OCI-M2 (cell line): ENCODE measurements at regions not wholly inside any gene's neighbourhood (a gene's known extent, or its start where the extent isn't known, plus 50 kb on each side); places are given as distances from the start of the nearest gene placed in this dataset.
"Not testable (repeated sequence)": the region's sequence is repeated elsewhere in the genome, so short reads cannot be mapped to it uniquely, and the experiment has no call there.

ENCODE experiments used
- DNase-seq: peaks from one replicate; lab custom pipeline; 2025; ENCODE audit not compliant: unreplicated experiment; lab: John Stamatoyannopoulos, UW

DNA sequence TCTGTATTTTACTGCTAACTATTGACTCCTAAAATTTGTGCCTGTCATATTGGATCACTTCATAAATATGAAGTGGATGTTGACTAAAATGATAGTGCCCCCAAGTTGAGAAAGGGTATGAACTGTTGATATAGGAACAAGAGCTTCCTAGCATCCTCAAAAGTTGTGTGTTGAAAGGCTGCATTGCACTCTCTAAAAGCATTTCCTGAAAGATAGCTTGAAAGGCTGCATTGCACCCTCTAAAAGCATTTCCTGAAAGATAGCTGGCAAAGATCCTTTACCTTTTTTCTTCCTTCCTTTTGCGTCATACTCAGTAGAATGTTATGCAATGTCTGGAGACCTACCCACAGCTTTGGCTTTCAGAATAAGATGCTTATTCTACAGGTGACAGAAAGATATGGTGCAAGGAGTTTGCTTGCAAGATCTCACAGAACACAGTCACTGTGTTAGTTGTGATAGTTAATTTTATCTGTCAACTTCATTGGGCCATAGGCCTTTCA, 274.6 kb upstream of the GALNTL6 start:
- DNase-seq, result no peak

DNA sequence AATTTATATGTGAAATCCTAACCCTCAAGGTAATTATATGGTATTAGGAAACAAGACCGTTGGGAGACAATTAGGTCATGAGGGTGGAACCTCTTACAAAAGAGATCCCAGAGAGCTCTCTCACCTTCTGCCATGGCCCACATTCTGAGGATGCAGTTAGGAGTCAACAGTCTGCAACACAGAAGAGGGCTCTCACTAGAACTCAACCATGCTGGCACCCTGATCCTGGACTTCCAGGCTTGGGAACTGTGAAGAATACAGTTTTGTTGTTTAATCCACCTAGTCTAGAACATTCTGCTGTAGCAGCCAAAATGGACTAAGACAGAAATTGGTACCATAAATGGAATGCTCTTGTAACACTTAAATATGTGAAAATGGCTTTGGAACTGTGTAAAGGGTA, 278.8 kb upstream of the GALNTL6 start:
- no peak for DNase-seq

DNA sequence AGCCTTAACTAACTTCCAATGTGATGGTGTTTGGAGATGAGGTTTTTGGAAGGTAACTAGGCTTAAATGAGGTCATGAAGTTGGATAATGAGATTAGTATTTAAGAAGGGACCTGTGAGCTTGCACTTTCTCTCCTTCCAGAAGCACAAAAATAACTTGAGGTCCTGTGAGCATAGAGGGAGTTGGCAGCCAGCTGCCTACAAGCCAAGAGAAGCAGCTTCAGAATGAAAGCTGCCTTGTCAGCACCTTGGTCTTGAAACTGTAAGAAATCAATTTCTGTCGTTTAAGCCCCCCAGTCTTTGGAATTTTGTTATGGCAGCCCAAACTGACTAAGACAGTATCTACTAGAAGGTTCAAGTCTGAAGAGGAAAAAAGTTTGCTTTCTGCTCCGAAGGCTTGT, 280.2 kb upstream of the GALNTL6 start:
- DNase-seq, result no peak

DNA sequence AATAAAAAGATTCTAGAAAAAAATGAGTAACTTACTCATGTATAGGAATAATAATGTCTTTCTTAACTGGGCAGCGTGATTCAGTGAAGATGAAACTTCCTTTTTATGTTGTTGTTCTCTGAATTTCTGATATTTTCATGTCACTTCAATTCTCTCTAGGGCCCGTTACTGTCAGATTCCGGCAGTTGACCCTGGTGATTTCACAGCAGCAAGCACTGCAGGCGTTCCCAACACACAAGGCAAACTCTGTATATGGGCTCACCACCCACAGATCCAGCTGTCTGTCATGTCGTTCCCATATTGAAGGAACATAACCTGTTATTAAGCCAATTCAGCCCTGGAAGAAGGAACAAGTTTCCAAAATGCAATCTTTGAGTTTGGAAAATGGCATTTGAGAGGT, 288.3 kb upstream of the GALNTL6 start:
- DNase-seq, result no peak

DNA sequence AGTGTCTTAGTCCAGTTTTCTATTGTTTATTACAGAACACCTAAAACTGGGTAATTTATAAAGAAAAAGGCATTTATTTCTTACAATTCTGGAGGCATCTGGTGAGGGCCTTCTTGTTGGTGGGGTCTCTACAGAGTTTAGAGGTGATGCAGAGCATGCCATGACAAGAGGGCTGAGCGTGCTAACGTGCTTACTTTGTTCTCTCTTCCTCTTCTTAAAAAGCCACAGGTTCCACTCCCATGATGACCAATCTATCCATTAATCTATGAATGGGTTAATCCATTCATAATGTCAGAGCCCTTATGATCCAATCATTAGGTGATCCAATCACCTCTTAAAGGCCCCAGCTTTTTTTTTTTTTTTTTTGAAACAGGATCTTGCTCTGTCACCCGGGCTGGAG, 291.5 kb upstream of the GALNTL6 start:
- no peak for DNase-seq

DNA sequence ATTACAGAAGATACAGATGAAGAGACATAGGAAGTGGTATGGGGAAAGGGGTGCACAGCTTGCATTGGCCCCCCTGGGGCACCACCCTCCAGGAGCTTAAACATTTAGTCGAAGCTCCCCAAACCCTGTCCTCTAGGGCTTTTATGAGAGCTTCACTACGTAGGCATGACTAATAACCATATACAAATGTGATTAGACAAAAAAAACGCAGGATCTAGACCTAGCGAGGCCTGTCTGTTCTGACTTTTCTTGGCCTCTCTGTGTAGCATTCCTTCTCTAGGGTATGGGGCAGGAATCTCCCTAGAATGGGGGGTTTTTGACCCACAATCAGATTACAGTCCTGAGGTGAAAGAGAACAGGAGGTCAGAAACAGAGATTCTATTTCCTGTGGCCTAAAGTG, 293.7 kb upstream of the GALNTL6 start:
- no peak for DNase-seq

DNA sequence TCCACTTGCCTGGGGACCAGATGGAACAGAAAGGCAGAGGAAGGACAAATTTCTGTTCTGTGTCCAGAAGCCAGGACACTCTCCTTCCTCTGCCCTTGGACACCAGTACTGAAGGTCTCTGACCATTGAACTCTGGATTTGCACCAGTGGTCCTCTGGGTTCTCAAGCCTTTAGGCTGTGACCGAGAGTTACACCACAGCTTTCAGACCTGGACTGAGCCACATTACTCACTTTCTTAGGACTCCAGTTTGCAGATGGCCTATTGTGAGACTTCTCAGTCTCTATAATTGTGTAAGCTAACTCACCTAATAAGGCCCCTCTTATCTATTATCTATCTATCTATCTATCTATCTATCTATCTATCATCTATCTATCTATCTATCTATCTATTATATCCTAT, 295.3 kb upstream of the GALNTL6 start:
- no peak for DNase-seq

DNA sequence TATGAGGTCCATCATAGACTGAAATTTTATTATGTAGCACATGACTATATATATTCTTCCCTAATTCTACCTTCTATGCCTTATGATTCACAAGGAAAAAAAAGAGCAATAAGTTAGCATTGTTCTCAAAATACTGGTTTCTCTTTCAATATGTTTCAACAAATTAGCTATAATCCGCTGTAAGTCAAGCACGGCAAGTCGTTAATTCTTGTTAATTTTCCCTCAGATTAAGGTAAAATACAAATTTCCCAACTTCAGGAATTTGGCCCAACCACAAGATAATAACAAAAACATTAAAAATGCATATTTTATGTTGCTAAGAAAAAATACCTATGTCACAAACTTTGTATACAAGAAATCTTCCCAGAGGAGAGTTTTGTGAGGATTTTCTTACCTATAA, 296.5 kb upstream of the GALNTL6 start:
- no peak for DNase-seq

DNA sequence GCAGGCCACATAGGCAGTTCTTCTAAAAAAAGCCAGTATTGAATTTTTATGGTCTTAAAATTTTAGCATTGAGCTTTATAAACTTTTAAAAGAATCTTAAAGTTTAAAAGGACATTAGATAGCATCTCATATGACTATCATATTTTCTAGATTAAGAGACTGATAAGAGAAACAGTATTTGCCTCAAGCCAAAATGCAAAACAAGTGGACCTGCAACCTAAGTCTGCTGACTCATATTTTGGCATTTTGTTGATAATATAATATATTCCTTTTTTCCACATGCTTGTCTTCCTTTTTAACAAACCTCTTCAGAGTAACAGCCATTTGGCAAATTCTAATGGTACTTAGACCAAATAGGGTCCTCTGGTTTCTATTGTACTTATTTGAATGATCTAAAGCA, 328.5 kb upstream of the GALNTL6 start:
- DNase-seq, result no peak

DNA sequence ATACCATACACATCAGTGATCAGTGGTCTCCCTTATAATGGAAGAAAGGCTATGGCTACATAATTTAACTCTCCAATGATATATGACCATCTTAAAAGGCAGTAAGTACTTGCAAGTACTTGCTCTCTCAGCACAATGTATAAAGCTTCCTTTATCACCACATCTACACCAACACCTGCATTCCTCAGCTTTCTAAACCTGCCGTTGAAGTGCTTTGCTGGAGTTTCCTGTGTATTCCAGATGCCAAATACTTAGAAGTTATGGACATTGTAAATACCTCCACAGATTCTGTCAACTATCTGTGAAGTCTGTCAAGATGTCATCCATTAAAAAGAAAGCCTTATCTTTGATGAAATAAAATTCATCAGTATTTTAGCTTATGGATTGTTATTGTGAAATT, 335.0 kb upstream of the GALNTL6 start:
- DNase-seq, result no peak

DNA sequence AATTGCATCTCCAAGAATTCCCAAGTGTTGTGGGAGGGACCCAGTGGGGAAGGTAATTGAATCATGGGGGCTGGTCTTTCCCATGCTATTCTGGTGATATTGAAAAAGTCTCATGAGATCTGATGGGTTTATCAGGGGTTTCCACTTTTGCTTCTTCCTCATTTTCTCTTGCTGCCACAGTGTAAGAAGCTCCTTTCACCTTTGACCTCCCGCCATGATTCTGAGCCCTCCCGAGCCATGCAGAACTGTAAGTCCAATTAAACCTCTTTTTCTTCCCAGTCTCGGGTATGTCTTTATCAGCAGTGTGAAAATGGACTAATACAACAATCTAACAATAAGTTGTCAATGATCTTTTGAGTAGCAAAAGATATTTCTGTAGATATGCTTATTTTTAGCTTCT, 338.1 kb upstream of the GALNTL6 start:
- not testable (repeated sequence) for DNase-seq

DNA sequence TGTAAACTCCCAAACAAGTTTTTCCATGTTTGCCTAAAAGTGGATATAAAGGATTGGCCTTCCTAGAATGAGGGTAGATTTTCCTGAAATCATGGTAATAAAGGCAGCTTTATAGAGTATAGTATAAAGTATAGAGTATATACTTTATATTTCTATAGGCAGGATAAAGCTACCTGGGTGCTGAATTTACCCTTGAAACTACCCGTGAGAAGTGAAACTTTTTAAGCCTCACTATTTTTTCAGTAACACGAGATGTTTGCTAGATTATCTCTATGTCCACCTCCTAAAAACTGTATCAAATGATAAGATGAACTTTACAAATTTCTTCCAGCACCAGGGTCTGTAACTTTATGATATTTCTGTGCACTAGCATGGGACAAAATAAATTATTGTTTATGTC, 340.0 kb upstream of the GALNTL6 start:
- DNase-seq, result no peak

DNA sequence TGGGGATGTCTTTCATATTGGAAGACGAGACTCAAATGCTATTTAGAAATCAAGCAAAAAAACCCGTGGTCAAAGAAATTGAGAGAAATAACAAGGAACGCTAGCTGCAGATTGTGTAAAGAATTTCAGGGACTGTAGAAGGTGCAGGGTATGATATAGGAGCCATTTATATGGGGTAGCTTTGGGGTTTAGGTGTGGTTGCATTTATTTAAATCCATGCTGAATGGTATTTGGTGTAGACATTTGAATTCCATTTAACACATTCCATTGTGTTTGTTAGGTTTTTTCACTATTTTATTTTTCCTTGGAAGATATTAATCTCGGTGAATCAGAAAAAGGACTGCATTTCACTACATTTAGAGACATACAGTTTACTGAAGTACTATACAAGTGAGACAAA, 341.0 kb upstream of the GALNTL6 start:
- DNase-seq, result no peak

DNA sequence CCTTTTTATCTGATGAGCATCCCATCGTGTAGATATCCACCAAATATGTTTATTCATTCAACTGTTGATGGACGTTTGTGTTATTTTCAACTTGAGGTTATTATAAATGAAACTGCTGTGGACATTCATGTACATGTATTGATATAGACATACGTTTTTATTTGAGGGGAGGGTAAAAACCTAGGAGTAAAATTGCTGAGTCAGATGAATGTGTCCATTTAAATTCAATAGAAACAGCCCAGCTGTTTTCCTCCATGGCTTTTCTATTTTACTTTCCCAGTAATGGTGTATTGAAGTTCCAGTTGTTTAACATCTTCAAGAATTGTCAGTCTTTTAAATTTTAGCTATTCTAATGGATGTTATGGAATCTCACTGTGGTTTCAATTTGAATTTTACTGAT, 348.7 kb upstream of the GALNTL6 start:
- DNase-seq, result no peak

DNA sequence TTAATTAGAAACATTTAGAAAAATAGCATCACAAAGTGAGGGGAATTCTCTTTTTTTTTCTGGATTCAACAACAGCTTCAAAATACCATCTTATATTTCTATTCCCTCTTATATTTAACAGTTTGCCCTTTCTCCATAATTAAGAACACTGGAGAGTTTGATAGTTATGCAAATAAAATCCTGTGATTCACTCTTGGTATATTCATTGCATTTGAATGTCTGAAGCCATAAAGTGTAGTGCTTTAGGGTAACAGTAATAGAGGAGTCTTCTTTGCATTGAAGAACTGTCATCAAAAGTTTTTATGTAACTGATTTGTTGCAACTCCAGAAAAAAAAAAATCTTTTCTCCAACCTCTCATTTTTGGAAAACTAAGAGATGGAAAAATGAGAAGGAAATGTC, 352.0 kb upstream of the GALNTL6 start:
- no peak for DNase-seq

DNA sequence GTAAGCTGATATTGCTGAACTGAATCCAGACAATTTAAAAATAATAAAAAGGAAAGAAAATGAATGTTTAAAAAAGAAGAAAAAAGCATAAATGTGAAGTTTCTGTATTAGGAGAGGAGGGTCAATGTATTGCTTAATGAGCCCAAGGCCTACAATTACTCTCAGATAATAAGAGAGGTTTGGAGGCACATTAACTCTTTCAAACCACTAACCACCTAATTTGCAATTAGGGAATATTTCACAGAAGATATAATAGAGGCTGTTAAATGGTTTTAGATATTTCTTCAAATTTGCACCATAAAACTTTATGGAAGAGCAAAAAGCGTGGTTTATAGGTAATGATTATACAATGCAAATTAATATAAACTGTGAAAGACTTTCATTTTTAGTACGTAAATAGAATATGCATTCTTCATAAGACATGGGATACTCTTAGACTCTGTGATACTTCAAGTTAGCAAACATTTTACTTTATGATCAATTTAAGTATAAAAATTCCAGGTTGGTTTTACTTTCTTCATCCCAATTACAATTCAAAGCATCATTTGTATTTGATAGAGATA, 364.2 kb upstream of the GALNTL6 start:
- DNase-seq, result no peak

DNA sequence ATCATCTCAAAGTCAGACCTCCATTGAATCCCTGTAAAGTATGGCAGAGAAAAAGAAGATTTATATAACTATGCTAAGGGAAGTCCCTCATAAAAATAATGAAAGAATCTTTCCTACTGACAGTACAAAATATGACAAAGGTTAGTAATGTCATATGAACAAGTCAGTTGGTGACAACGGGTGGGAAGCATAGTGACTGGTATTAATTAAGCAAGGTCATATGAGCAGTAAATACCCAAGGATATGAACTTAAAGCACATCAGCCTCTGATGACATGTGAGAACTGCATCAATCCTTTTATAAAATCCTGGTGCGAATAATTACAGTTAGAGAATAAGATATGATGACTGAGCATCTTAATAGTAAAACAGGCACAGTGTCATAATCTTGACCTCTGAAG, 364.8 kb upstream of the GALNTL6 start:
- no peak for DNase-seq

DNA sequence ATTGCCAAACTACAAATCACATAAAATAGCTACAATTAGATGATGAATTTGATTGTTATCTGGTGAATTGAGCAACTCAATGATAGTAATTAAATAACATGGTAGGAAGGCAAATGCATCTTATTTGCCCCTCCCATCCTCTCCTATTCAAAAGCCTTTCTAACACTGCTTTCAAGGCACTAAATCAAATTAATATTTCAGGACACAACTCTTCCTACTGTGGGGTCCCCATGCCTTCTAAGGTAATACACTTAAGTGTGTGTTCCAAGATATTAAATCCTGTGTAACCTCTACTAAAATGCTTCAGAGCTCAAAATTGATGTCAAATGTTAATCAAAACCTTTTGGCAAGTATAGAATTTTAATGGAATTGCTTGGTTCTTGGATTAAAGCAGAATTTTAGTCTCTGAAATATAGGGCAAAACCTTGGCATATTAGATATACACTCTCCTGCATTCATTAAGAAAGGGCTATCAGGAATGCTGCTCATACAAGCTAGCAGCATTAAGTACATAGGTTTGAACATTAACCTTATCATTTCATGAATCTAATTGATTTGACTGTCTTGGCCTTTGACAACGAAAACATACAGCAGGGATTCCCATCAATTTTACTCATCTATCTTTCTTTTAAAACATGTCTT, 371.8 kb upstream of the GALNTL6 start:
- DNase-seq, result no peak

DNA sequence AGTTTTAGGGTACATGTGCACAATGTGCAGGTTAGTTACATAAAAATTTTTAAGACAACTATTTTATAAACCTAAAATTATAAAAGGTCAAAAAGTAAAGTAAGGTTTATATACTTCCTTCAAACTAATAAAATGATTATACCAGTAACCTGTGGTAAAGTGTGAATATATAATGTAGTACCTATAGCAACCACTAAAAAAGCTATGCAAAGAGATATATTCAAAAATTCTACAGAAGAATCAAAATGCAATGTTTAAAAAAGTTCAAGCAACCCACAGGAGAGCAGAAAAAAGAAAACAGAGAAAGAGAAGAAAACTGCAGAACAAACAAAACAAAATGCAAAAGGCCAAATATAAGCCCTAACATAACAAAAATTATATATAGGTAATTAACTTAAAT, 379.5 kb upstream of the GALNTL6 start:
- no peak for DNase-seq

DNA sequence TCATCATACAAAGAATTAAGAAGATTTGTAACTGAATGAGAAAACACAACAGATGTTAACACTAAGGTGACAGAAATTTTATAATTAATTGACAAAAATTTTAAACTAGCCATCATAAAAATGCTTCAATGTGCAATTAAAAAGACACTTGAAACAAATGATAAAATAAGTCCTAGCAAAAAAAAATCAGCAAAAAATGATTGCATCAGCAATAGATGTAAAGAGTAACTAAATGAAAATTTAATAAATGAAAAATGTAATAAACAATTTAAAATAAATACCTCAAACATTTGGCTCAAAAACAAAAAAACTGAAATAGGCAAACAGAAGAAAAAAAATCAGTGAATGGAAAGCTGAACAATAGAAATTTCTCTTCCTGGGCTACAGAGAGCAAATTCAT, 380.7 kb upstream of the GALNTL6 start:
- DNase-seq, result no peak

DNA sequence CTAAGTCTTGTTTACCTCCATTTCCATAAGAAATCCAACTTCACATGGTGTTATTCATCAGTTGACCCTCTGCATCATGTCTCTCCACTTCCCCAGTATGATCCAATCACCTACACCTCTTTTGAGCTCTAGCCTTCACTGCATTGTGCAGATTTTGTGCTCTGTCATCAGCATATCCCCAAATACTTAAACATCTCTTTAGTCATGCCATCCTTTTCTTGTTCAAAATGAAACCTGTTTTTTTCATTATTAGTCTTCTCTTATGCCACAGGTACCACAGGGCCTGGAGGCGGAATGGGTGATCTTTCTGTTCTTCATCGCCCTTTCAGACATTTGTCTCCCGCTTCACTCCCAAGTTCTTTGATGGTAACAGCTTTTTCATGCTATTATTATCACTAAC, 382.7 kb upstream of the GALNTL6 start:
- DNase-seq, result no peak

DNA sequence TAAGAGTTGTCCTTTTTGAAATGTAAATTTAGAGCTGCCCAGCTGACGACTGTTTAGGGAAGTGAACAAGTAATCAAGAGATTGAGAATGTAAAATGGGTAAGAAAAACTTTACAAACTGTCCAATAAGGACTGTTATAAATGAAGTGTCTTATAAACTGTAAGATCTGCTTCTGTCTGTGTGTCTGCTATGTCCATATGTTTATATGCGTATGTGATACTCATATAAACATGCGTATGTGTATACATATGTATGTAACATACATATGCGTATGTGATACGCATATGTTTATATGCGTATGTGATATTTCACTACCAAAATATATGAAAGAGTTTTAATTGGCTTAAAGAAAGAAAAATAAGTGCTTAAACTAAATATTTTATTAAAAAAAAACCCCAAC, 416.0 kb upstream of the GALNTL6 start:
- DNase-seq, result no peak

DNA sequence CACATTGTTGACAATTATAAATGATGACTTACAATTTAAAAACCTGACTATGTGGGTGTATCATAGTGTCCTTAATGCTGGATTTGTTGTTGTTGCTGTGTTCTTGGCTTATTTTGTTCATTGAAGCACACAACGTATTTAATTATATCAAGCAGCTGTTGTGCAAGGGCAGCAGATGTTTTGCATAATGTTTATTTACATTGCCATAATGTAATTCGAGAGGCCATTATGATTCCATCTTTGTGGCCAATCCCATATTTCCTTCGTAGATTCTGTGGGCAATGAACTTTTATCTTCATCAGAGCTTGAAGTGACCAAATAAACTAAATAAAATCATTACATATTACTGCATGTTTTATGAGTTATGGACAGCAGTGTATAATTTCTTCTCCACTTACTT, 422.6 kb upstream of the GALNTL6 start:
- DNase-seq, result no peak
